ENCODE measurements at regions not wholly inside any gene's neighbourhood (a gene's known extent, or its start where the extent isn't known, plus 50 kb on each side); places are given as distances from the start of the nearest gene placed in this dataset.

DNA sequence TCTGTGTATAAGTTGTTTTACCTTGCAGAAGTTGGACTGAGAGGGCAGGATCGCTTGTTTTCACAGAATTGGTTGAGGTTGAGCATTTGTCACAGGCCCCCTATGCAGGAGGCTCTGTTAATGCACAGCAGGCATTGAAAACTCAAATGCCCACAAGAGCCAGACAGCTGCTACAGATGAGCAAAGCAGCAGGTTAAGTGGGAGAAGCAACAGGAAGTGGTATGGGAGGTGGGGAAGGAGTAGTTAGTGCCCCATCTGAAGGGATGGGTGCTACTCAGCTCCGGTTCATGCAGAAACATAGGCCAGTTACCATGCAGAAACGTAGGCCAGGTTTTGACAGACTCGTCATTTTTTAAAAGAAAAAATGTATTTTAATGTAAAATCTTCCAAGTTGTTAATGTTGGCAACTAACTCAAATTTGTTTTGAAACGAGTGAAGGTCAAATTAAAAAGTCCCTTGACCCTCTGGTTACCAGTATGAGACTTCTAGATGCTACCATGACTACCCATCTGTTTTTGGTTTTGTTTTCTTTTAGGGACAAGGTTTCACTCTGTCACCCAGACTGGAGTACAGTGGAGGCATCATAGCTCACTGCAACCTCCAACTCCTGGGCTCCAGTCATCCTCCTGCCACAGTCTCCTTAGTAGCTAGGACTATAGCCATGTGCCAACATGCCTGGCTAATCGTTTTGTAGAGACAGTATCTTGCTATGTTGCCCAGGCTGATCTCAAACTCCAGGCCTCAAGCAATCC, 84.7 kb upstream of the FRMD6 start:
- Mint-ChIP-seq H3K4me3 (no peak overlapping the region), H3K4me1 (peaks cover 23% of the 10 kb centered on the region), H3K27me3 (ENCODE audit: low read depth) (no peaks in the 10 kb centered on the region), H3K36me3 (no peaks in the 10 kb centered on the region), H3K9me3 (no peaks in the 10 kb centered on the region), H3K27ac (no peak overlapping the region)
- TF ChIP-seq, protein P1, sequence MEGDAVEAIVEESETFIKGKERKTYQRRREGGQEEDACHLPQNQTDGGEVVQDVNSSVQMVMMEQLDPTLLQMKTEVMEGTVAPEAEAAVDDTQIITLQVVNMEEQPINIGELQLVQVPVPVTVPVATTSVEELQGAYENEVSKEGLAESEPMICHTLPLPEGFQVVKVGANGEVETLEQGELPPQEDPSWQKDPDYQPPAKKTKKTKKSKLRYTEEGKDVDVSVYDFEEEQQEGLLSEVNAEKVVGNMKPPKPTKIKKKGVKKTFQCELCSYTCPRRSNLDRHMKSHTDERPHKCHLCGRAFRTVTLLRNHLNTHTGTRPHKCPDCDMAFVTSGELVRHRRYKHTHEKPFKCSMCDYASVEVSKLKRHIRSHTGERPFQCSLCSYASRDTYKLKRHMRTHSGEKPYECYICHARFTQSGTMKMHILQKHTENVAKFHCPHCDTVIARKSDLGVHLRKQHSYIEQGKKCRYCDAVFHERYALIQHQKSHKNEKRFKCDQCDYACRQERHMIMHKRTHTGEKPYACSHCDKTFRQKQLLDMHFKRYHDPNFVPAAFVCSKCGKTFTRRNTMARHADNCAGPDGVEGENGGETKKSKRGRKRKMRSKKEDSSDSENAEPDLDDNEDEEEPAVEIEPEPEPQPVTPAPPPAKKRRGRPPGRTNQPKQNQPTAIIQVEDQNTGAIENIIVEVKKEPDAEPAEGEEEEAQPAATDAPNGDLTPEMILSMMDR (IDR thresholded peaks at IDR 0.05; ENCODE audit: unreplicated experiment) = no peak
- no peak for DNase-seq (ENCODE audit: low spot score in 2 of 2, unreplicated experiment in 2 of 2)

DNA sequence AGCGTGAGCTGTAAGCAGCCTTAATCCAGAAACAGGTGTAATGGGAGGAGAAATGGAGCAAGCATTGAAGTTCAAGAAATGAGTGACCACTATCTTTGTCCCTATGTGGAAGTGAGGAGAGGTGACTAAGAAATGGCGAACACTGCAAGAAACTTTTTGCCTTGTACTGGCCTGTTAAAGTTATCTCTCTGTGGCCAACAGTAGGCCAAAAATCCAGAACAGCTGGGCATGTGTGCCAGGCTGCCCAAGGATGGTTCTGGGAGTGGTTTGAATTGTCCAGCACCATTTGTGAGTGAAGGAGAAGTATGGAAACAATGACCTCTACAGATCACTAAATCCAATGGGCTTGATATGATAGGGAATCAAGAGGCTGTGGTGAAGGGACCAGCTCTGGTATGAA, 83.3 kb upstream of the FRMD6 start:
- TF ChIP-seq, protein P1 (IDR thresholded peaks at IDR 0.05; ENCODE audit: unreplicated experiment) = no peak
- Mint-ChIP-seq H3K27ac (no peak overlapping the region), H3K9me3 (no peaks in the 10 kb centered on the region), H3K27me3 (ENCODE audit: low read depth) (no peaks in the 10 kb centered on the region), H3K4me1 (peaks cover 28% of the 10 kb centered on the region), H3K36me3 (no peaks in the 10 kb centered on the region), H3K4me3 (no peak overlapping the region)
- DNase-seq (ENCODE audit: low spot score in 2 of 2, unreplicated experiment in 2 of 2) = no peak

DNA sequence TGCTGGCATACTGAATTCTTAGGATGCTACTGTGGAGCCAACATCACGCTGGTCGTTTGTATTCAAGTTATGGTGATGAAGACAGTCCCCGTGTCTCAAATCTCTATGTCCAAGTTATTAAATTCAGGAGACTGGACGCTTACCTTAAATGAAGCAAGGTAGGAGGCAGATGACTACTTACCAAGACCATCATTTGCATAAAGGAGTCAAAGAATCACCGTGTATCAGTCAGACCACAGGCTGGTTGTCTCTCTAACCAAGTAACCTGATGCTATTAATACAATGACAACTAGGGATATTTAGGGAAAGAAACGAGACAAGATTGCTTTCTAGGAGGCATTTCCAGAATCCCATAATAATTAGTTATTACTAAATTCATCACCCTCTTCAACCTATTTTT, 78.1 kb upstream of the FRMD6 start:
- TF ChIP-seq, protein P1 (IDR thresholded peaks at IDR 0.05; ENCODE audit: unreplicated experiment) = no peak
- no peak for DNase-seq (ENCODE audit: low spot score in 2 of 2, unreplicated experiment in 2 of 2)
- Mint-ChIP-seq H3K9me3 (no peaks in the 10 kb centered on the region), H3K36me3 (no peaks in the 10 kb centered on the region), H3K4me1 (peaks cover 16% of the 10 kb centered on the region), H3K27ac (no peak overlapping the region), H3K4me3 (no peak overlapping the region), H3K27me3 (ENCODE audit: low read depth) (no peaks in the 10 kb centered on the region)

DNA sequence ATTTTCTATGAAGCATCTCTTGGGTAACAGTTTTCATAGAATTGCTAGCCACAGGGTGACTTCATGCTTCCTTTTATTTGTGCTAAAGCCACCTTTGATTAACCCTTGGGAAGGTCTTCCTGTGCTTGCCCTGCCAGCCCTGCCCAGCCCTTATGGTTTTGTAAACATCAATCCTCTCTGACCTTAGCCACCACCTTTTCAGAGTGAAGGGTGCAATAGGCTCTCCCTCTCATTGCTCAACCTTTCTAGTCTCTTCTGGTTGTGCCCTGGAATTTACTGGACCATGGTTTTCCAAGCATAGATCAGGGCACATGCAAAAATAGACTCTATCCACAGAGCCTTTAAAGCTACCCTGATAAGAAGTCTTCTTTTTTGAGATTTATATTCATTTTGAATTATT, 77.7 kb upstream of the FRMD6 start:
- Mint-ChIP-seq H3K4me1 (peaks cover 16% of the 10 kb centered on the region), H3K4me3 (no peak overlapping the region), H3K36me3 (no peaks in the 10 kb centered on the region), H3K27ac (no peak overlapping the region), H3K27me3 (ENCODE audit: low read depth) (no peaks in the 10 kb centered on the region), H3K9me3 (no peaks in the 10 kb centered on the region)
- TF ChIP-seq, protein P1 (IDR thresholded peaks at IDR 0.05; ENCODE audit: unreplicated experiment) = no peak
- DNase-seq (ENCODE audit: low spot score in 2 of 2, unreplicated experiment in 2 of 2) = no peak

DNA sequence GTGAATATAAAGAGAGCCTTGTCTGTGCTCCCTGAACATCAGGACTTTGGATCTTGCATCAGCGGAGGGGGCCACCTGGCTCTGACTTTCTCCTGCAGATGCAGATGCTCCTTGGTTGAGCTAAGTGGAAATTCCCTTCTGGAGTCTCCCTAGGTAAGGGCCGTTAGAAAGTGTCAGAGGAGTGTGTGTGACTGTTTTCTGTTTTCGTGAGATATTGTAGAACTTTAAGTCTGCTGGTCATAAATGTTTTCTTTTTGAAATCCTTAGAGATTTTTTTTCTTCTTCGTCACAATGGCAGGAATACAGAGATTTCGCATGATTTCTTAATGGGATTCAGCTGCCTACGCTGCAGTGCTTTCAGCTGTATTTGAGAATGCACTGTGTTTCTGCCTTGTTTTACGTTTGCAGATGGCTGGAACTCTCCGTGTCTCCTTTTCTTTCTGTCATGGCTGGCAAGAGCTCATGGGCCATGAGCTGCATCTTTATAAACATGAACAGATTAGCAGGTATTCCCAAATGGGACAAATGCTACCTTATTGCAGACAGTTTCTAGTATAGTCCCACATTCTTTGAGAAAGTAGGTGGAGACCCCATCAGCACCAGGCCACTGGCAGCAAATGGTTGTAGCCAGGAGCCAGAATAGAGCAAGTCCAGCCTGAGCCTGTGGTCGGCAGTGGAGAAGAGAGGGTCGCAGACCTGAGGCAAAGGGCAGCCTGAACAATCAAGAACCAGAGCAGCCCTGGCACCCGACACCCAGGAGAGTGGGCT, 76.2 kb upstream of the FRMD6 start:
- H3K4me1 Mint-ChIP-seq = peaks cover 16% of the 10 kb centered on the region
- no peaks in the 10 kb centered on the region for H3K9me3 Mint-ChIP-seq
- no peak for DNase-seq (ENCODE audit: low spot score in 2 of 2, unreplicated experiment in 2 of 2)
- no peaks in the 10 kb centered on the region for H3K36me3 Mint-ChIP-seq
- TF ChIP-seq, protein P1 (IDR thresholded peaks at IDR 0.05; ENCODE audit: unreplicated experiment) = no peak
- H3K27ac Mint-ChIP-seq = no peak overlapping the region
- H3K4me3 Mint-ChIP-seq = no peak overlapping the region
- no peaks in the 10 kb centered on the region for H3K27me3 Mint-ChIP-seq (ENCODE audit: low read depth)
